Activated CD8-positive, alpha-beta memory T cell treated with anti-CD3 and anti-CD28 coated beads for 24 hours (primary cell): ENCODE measurements at regions not wholly inside any gene's neighbourhood (a gene's known extent, or its start where the extent isn't known, plus 50 kb on each side); places are given as distances from the start of the nearest gene placed in this dataset.
"Not testable (repeated sequence)": the region's sequence is repeated elsewhere in the genome, so short reads cannot be mapped to it uniquely, and the experiment has no call there.

ENCODE experiments used
- DNase-seq: peaks from one replicate; pipeline ENCODE4 v3.0.0-alpha.2; 2020

GRCh38 chr17:71180801-71181385 is 939.9 kb upstream of the SOX9 start:
- DNase-seq, result no peak

GRCh38 chr17:71183066-71183660 is 937.7 kb upstream of the SOX9 start:
- no peak for DNase-seq

GRCh38 chr17:71184716-71185115 is 936.1 kb upstream of the SOX9 start:
- DNase-seq, result no peak

GRCh38 chr17:71187145-71187878 is 933.5 kb upstream of the SOX9 start:
- DNase-seq, result no peak

- no peak for DNase-seq
Measured at GRCh38 chr17:71188811-71189492, 931.9 kb upstream of the SOX9 start.

- no peak for DNase-seq
Measured at GRCh38 chr17:71189493-71189831, 931.4 kb upstream of the SOX9 start.

- DNase-seq, result no peak
Measured at GRCh38 chr17:71192039-71192555, 928.7 kb upstream of the SOX9 start.

- DNase-seq, result no peak
Measured at GRCh38 chr17:71192848-71193247, 928.0 kb upstream of the SOX9 start.

- no peak for DNase-seq
Measured at GRCh38 chr17:71200597-71200996, 920.2 kb upstream of the SOX9 start.

- no peak for DNase-seq
Measured at GRCh38 chr17:71201639-71202038, 919.2 kb upstream of the SOX9 start.

- DNase-seq, result no peak
Measured at GRCh38 chr17:71202449-71202848, 918.4 kb upstream of the SOX9 start.

- DNase-seq, result no peak
Measured at GRCh38 chr17:71203953-71204352, 916.9 kb upstream of the SOX9 start.

- DNase-seq, result not testable (repeated sequence)
Measured at GRCh38 chr17:71205951-71206350, 914.9 kb upstream of the SOX9 start.

- DNase-seq, result no peak
Measured at GRCh38 chr17:71208111-71208704, 912.6 kb upstream of the SOX9 start.

- no peak for DNase-seq
Measured at GRCh38 chr17:71213936-71214335, 906.9 kb upstream of the SOX9 start.

- DNase-seq, result no peak
Measured at GRCh38 chr17:71217769-71218168, 903.1 kb upstream of the SOX9 start.

- DNase-seq, result no peak
Measured at GRCh38 chr17:71224824-71225575, 895.8 kb upstream of the SOX9 start.

- DNase-seq, result no peak
Measured at GRCh38 chr17:71227841-71228240, 893.0 kb upstream of the SOX9 start.

- no peak for DNase-seq
Measured at GRCh38 chr17:71229070-71229469, 891.8 kb upstream of the SOX9 start.

- no peak for DNase-seq
Measured at GRCh38 chr17:71232801-71233559, 887.8 kb upstream of the SOX9 start.

- DNase-seq, result no peak
Measured at GRCh38 chr17:71234349-71234748, 886.5 kb upstream of the SOX9 start.
